ENCODE measurements at regions not wholly inside any gene's neighbourhood (a gene's known extent, or its start where the extent isn't known, plus 50 kb on each side); places are given as distances from the start of the nearest gene placed in this dataset.
"Not testable (repeated sequence)": the region's sequence is repeated elsewhere in the genome, so short reads cannot be mapped to it uniquely, and the experiment has no call there.

DNA sequence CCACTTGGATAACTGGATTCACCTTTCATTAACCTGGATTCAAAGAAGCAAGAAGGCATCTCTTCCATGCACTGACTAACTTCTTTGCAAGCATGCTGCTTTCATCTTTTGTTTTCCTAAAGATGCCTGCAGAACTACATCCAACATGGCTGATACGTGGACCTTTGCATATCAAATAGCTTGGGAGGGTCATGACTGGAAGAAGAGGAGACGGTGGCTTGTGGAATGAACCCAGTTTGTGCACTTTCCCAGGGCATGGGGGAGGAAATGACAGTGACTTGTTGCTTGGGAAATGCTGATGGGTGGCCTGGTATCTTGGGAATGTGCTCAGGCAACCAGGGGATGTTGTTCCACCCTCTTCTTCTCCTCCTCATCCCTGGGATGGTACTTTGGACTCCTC, 133.4 kb downstream of the TRIM43 start:
- H3K4me3 ChIP-seq; ATAC-seq; DNase-seq (ENCODE audit: low read depth in 1 of 2, low spot score in 1 of 2); H3K27ac ChIP-seq; FAIRE-seq; H3K4me2 ChIP-seq; H3K4me1 ChIP-seq; H3K9me3 ChIP-seq; CTCF ChIA-PET; POLR2A ChIA-PET: not testable (repeated sequence)
- 0% methylated on average over 2 of the region's 2 CpGs for WGBS (ENCODE audit: missing lambda C conversion rate)

- H3K27ac ChIP-seq; DNase-seq (ENCODE audit: low read depth in 1 of 2, low spot score in 1 of 2); CTCF ChIA-PET; H3K9me3 ChIP-seq; H3K4me2 ChIP-seq; H3K4me3 ChIP-seq; H3K4me1 ChIP-seq; POLR2A ChIA-PET; FAIRE-seq; ATAC-seq: not testable (repeated sequence)
- 0% methylated on average over 1 of the region's 1 CpG for WGBS (ENCODE audit: missing lambda C conversion rate)
Observed at GRCh38 chr2:95725677-95726076, 133.9 kb downstream of the TRIM43 start.

- H3K4me2 ChIP-seq; DNase-seq (ENCODE audit: low read depth in 1 of 2, low spot score in 1 of 2); H3K27ac ChIP-seq; FAIRE-seq; POLR2A ChIA-PET; H3K4me3 ChIP-seq; H3K4me1 ChIP-seq; ATAC-seq; H3K9me3 ChIP-seq: not testable (repeated sequence)
- 42% methylated on average over 5 of the region's 5 CpGs for WGBS (ENCODE audit: missing lambda C conversion rate)
- CTCF ChIA-PET: interaction anchor here (0.8 to 1.6 kb wide), 4 partner anchors 12 to 382 kb away, joined by 3 to 5 read pairs (median 4); no protein-coding TSS in a partner anchor
Observed at GRCh38 chr2:95727420-95727819, 135.6 kb downstream of the TRIM43 start.

GRCh38 chr2:95728878-95729596, 137.2 kb downstream of the TRIM43 start:
- WGBS (ENCODE audit: missing lambda C conversion rate): 21% methylated on average over 8 of the region's 8 CpGs
- Histone ChIP-seq H3K27ac (no peak overlapping the region), H3K4me2 (peak overlapping the region; percentile 28; the same call in 1 of the 3 replicates), H3K9me3 (no peaks in the 10 kb centered on the region; the same call in 2 of the 3 replicates), H3K4me1 (no peaks in the 10 kb centered on the region), H3K4me3 (no peak overlapping the region)
- FAIRE-seq (peak; percentile 46), DNase-seq (ENCODE audit: low read depth in 1 of 2, low spot score in 1 of 2) (peak; percentile 8 to 89), ATAC-seq (peak; percentile 96 to 99)
- peak; percentile 82 for TF ChIP-seq SMC3 (IDR thresholded peaks at IDR 0.05)
- TF ChIP-seq, protein P1, sequence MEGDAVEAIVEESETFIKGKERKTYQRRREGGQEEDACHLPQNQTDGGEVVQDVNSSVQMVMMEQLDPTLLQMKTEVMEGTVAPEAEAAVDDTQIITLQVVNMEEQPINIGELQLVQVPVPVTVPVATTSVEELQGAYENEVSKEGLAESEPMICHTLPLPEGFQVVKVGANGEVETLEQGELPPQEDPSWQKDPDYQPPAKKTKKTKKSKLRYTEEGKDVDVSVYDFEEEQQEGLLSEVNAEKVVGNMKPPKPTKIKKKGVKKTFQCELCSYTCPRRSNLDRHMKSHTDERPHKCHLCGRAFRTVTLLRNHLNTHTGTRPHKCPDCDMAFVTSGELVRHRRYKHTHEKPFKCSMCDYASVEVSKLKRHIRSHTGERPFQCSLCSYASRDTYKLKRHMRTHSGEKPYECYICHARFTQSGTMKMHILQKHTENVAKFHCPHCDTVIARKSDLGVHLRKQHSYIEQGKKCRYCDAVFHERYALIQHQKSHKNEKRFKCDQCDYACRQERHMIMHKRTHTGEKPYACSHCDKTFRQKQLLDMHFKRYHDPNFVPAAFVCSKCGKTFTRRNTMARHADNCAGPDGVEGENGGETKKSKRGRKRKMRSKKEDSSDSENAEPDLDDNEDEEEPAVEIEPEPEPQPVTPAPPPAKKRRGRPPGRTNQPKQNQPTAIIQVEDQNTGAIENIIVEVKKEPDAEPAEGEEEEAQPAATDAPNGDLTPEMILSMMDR (IDR thresholded peaks at IDR 0.05): peak; percentile 70
- no peak for TF ChIP-seq JUNB (IDR thresholded peaks at IDR 0.05)
- TF ChIP-seq CBX2 (IDR thresholded peaks at IDR 0.05; ENCODE audit: borderline replicate concordance, low read depth): no peak
- peak; percentile 87 to 89 for TF ChIP-seq RAD21 (conservative IDR thresholded peaks at IDR 0.05 in 1 of 2, IDR thresholded peaks at IDR 0.05 in 1 of 2)
- TF ChIP-seq CEBPB (IDR thresholded peaks at IDR 0.05): peak in 1 of 2 experiments; percentile 6; a peak in 1 of 4 replicates
- POLR2A ChIA-PET: no interaction called here
- CTCF ChIA-PET: interaction anchor here (0.6 to 2.3 kb wide), 17 partner anchors 8 to 384 kb away, joined by 3 to 16 read pairs (median 3); partner anchors contain the start of gene FAHD2A

- FAIRE-seq (no peak), DNase-seq (ENCODE audit: low read depth in 1 of 2, low spot score in 1 of 2) (no peak), ATAC-seq (no peak)
- no peak overlapping the region for H3K27ac ChIP-seq
- POLR2A ChIA-PET: no interaction called here
- no peak overlapping the region for H3K4me2 ChIP-seq
- no peak for TF ChIP-seq JUNB (IDR thresholded peaks at IDR 0.05)
- no peak for TF ChIP-seq ZC3H11A (IDR thresholded peaks at IDR 0.05)
- TF ChIP-seq RARB (CRISPR knock-in tag; IDR thresholded peaks at IDR 0.05): no peak
- TF ChIP-seq NR3C1 (IDR thresholded peaks at IDR 0.05): no peak
- TF ChIP-seq MYC (IDR thresholded peaks at IDR 0.05; ENCODE audit: borderline replicate concordance, low read length): no peak
- no peak for TF ChIP-seq SREBF2 (IDR thresholded peaks at IDR 0.05)
- CTCF ChIA-PET: interaction anchor here (0.6 to 2.3 kb wide), 15 partner anchors 9 to 384 kb away, joined by 3 to 16 read pairs (median 3); no protein-coding TSS in a partner anchor
- WGBS (ENCODE audit: missing lambda C conversion rate): 54% methylated on average over 2 of the region's 2 CpGs
- H3K9me3 ChIP-seq: no peaks in the 10 kb centered on the region; the same call in 2 of the 3 replicates
- H3K4me3 ChIP-seq: no peak overlapping the region
- H3K4me1 ChIP-seq: no peaks in the 10 kb centered on the region
Observed at GRCh38 chr2:95729597-95729955, 137.8 kb downstream of the TRIM43 start.
